AG04449 (cell line): ENCODE measurements at regions not wholly inside any gene's neighbourhood (a gene's known extent, or its start where the extent isn't known, plus 50 kb on each side); places are given as distances from the start of the nearest gene placed in this dataset.

Experiments
- CTCF ChIA-PET: fragments of 350-600 bp; formaldehyde crosslinking; extraction: SDS; loops from one replicate; lab custom pipeline; 2021; ENCODE audit warnings: antibody characterized with exemption; lab: Yijun Ruan, JAX
- POLR2A ChIA-PET: fragments of 400-600, 350-600 bp; formaldehyde crosslinking; extraction: SDS; loops from one replicate; lab custom pipeline; 2020; ENCODE audit warnings: antibody characterized with exemption, inconsistent platforms; lab: Yijun Ruan, JAX
- DNase-seq: peaks from one replicate; pipeline ENCODE4 v3.0.0-alpha.2; 2010; ENCODE audit warnings: low read depth, low spot score
- H3K4me3 ChIP-seq: 2 replicates; pipeline ENCODE4 v1.5.1; 2011; ENCODE audit warnings: low read depth, mild to moderate bottlenecking, control low read depth, low read length
- CTCF ChIP-seq: IDR thresholded peaks from one replicate; pipeline ENCODE4 v1.5.1; 2011; ENCODE audit warnings: mild to moderate bottlenecking, moderate library complexity, low read length, control low read depth, inconsistent platforms; ENCODE audit not compliant: insufficient read depth; ENCODE audit errors: missing control alignments

- CTCF ChIA-PET: no interaction called here
- no peak for TF ChIP-seq CTCF
- no peak overlapping the region for H3K4me3 ChIP-seq
- POLR2A ChIA-PET: no interaction called here
- no peak for DNase-seq
Measured at GRCh38 chr6:91994787-91995186, 1407.9 kb upstream of the MAP3K7 start.

DNA sequence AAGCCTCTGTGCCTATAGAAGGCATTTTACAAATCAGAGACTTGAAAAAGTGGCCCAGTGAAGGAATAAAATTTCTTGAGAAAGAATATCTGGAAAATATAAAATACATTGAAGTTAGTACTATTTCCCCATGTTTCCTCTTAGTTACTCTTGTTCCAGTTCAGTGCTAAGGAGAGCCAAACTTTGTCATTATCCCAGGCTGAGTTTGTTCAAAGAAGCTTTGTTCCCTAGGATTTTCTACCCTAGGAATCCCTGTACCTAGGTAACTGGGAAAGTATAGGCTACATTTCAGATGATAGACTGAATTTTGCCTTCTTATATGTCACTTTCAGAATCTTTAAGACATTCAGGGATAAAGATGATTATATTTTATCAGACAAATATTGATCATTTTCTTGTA, 1395.7 kb upstream of the MAP3K7 start:
- DNase-seq: no peak
- POLR2A ChIA-PET: no interaction called here
- CTCF ChIA-PET: no interaction called here
- H3K4me3 ChIP-seq: no peak overlapping the region
- no peak for TF ChIP-seq CTCF

- CTCF ChIA-PET: no interaction called here
- POLR2A ChIA-PET: no interaction called here
- no peak for DNase-seq
- TF ChIP-seq CTCF: no peak
- no peak overlapping the region for H3K4me3 ChIP-seq
Measured at GRCh38 chr6:91976797-91977196, 1389.9 kb upstream of the MAP3K7 start.

DNA sequence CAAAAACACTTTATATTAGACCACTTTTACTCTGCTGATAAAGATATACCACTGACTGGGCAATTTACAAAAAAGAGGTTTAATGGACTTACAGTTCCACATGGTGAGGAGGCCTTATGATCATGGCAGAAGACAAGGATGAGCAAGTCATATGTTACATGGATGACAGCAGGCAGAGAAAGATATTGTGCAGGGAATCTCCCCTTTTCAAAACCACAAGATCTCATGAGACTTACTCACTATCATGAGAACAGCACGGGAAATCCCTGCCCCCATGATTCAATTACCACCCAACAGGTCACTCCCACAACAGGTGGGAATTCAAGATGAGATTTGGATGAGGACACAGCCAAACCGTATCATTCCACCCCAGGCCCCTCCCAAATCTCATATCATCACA, 1383.8 kb upstream of the MAP3K7 start:
- DNase-seq: no peak
- POLR2A ChIA-PET: no interaction called here
- H3K4me3 ChIP-seq: no peak overlapping the region
- CTCF ChIA-PET: no interaction called here
- TF ChIP-seq CTCF: no peak

DNA sequence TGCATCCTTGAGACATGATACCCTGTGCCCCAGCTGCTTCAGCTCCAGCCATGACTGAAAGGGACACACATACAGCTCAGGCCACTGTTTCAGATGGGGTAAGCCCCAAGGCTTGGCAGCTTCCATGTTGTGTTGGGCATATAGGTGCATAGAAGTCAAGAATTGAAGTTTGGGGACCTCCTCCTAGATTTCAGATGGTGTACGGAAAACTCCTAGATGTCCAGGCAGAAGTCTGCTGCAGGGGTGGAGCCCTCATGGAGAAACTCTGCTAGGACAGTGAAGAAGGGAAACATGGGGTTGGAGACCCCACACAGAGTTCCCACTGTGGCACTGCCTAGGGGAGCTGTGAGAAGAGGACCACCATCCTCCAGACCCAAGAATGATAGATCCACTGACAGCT, 1379.0 kb upstream of the MAP3K7 start:
- H3K4me3 ChIP-seq: no peak overlapping the region
- ChIA-PET CTCF (no interaction called here), POLR2A (no interaction called here)
- no peak for DNase-seq
- no peak for TF ChIP-seq CTCF

- ChIA-PET CTCF (no interaction called here), POLR2A (no interaction called here)
- no peak for DNase-seq
- no peak overlapping the region for H3K4me3 ChIP-seq
- TF ChIP-seq CTCF: no peak
Measured at GRCh38 chr6:91961671-91962070, 1374.8 kb upstream of the MAP3K7 start.
